HCT116 (cell line): ENCODE measurements at regions not wholly inside any gene's neighbourhood (a gene's known extent, or its start where the extent isn't known, plus 50 kb on each side); places are given as distances from the start of the nearest gene placed in this dataset.

ENCODE experiments used
- POLR2A ChIP-seq: IDR thresholded peaks from 2 replicates; pipeline ENCODE4 v1.7.0; 2011; ENCODE audit warnings: borderline replicate concordance; ENCODE audit not compliant: insufficient read depth, insufficient read length; ENCODE audit errors: extremely low read depth
- RAD21 ChIP-seq: IDR thresholded peaks from 2 replicates; pipeline ENCODE4 v1.6.1; 2012; ENCODE audit warnings: low read depth, mild to moderate bottlenecking
- SP1 ChIP-seq: IDR thresholded peaks from 2 replicates; pipeline ENCODE4 v1.6.1; 2012; ENCODE audit warnings: low read depth
- TCF7L2 ChIP-seq: IDR thresholded peaks from 2 replicates; pipeline ENCODE4 v1.7.0; 2011; ENCODE audit warnings: borderline replicate concordance, inconsistent platforms; ENCODE audit not compliant: insufficient read depth, insufficient read length; ENCODE audit errors: extremely low read depth
- ZFX ChIP-seq: fragments of 450-650 bp; IDR thresholded peaks from 2 replicates; pipeline ENCODE4 v1.6.1; 2017
- TF ChIP-seq, protein P1 (sequence below), 3 experiments: fragments of 200-600 bp in 1 of 3; sonication (generic) in 1 of 3; IDR thresholded peaks in 2 of 3; conservative IDR thresholded peaks in 1 of 3; 2 replicates each; pipeline ENCODE4 v1.5.1; 2012 to 2017; ENCODE audit warnings: low read depth in 2 of 3, low read length in 2 of 3, antibody characterized with exemption in 1 of 3, borderline replicate concordance in 1 of 3, control low read depth in 1 of 3, mild to moderate bottlenecking in 1 of 3, mixed read lengths in 1 of 3, mixed run types in 1 of 3, moderate library complexity in 1 of 3; ENCODE audit not compliant: insufficient read depth in 1 of 3

- TF ChIP-seq POLR2A: no peak
- TF ChIP-seq RAD21: no peak
- TF ChIP-seq, protein P1, sequence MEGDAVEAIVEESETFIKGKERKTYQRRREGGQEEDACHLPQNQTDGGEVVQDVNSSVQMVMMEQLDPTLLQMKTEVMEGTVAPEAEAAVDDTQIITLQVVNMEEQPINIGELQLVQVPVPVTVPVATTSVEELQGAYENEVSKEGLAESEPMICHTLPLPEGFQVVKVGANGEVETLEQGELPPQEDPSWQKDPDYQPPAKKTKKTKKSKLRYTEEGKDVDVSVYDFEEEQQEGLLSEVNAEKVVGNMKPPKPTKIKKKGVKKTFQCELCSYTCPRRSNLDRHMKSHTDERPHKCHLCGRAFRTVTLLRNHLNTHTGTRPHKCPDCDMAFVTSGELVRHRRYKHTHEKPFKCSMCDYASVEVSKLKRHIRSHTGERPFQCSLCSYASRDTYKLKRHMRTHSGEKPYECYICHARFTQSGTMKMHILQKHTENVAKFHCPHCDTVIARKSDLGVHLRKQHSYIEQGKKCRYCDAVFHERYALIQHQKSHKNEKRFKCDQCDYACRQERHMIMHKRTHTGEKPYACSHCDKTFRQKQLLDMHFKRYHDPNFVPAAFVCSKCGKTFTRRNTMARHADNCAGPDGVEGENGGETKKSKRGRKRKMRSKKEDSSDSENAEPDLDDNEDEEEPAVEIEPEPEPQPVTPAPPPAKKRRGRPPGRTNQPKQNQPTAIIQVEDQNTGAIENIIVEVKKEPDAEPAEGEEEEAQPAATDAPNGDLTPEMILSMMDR (IDR thresholded peaks at IDR 0.05 in 2 of 3, conservative IDR thresholded peaks at IDR 0.05 in 1 of 3; ENCODE audit: borderline replicate concordance in 1 of 3, insufficient read depth in 1 of 3, low read depth in 2 of 3, low read length in 2 of 3): no peak
- no peak for TF ChIP-seq TCF7L2
- no peak for TF ChIP-seq SP1
- no peak for TF ChIP-seq ZFX
Observed at GRCh38 chr9:101849102-101849707, 110.8 kb upstream of the GRIN3A start.
